Jurkat, Clone E6-1 (cell line): ENCODE measurements at regions not wholly inside any gene's neighbourhood (a gene's known extent, or its start where the extent isn't known, plus 50 kb on each side); places are given as distances from the start of the nearest gene placed in this dataset.

Source experiments
- DNase-seq: peaks from one replicate; pipeline ENCODE4 v3.0.0-alpha.2; 2011; ENCODE audit warnings: low read depth, low spot score
- H3K4me3 ChIP-seq: 2 replicates; pipeline ENCODE4 v1.5.1; 2011; ENCODE audit warnings: mild to moderate bottlenecking, low read length, control low read depth, moderate library complexity

DNA sequence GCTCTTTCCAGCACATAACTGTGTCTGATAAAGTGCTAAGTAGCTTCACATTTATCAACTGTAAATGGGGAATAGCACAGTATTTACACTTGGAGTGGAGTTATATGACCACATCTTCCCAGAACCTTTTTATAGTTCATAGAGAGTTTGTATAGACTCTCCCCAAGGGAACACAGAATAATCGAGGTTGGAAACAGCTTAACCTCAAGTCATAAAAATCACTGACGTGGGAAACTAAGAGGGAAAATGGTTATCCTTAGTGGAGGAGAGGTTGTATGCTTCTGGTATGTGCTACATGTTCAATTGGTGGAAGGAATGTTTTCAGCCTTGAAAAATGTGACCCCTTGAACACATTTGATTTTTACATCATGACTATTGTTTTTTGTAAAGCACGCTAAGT is 167.9 kb upstream of the KIAA1217 start:
- DNase-seq, result no peak
- H3K4me3 ChIP-seq, result no peak overlapping the region

DNA sequence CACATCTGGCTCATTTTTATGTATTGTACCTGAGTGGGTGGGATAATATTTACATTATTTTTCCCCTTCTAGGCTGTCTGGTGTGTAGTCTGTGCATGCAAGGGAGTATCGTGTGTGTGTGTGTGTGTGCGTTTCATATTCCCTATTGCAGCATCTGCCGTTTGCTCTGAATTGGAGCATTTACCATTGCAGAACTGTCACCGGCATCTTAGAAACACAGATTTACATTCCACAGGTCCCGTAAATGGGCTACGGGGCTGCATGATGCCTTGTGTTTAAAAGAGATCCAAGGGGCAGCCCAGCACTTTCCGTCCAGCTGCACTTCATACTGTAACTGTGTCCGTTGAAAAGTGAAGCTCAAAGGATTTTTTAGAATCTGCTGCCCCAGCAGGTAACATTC is 167.1 kb upstream of the KIAA1217 start:
- H3K4me3 ChIP-seq, result no peak overlapping the region
- DNase-seq, result no peak

DNA sequence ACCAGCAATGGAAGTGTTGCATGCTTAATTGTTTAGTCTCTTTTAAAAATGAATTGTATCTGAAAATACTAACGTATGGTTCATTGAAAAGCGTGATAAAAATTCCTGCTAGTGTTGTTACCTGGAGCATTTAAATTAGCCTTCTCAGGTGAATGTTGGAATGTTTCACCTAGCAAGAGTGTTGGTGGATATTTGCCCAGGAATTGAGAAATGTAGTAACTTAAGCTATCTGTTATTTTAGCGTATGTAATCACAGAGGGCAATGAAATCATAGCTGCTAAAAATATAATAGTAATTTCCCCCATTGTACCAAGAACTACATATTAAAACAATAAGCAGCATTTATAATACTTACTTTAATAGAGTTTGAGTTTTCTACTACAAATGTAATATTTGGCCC is 166.1 kb upstream of the KIAA1217 start:
- H3K4me3 ChIP-seq, result no peak overlapping the region
- no peak for DNase-seq

DNA sequence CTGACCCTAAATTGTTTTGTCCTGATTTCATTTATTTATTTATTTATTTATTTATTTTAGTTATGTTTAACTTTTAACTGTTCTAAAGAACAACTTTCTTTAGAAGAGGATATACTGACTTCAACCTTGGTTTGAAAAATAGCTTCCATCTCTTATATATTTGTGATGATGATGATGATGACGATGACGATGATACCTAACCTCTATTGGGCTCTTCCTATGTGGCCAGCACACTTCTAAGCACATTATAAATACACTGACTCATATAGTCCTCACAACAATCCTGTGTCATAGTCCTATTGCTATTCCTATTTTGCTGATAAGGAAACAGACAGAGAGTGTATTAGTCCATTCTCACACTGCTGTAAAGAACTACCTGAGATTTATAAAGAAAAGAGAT is 162.9 kb upstream of the KIAA1217 start:
- DNase-seq, result no peak
- H3K4me3 ChIP-seq, result no peak overlapping the region

DNA sequence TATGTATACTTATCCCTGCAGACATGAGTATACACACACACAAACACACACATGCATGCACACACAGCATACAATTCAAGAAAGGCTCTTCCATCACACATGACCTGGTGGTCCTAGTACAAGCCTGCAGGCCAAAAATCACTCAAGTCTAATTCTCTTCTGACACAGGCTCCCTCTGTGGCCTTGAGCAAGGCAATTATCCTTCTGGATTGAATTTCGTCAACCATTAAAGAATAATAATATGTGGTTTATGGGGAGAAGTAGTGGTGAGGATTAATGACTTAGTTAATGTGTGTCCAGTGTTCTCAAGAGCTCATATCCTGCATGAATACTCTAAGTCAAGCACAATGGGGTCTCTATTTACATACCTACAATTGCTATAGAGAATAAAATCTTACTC is 161.8 kb upstream of the KIAA1217 start:
- DNase-seq, result no peak

DNA sequence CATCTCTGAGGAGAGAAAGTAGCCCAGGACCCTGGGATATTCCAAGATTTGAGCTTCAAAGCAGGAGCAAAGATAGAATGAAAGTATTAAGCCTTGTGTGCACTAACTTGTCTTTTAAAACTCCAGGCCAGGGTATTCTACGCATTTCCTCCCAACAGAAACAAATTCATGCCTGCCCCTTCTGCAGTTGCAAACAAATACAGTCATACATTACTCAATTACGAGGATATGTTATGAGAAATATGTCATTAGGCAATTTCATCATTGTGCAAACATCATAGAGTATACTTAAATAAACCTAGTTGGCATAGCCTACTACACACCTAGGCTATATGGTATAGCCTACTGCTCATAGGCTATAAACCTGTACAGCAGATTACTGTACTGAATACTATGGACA is 154.5 kb upstream of the KIAA1217 start:
- no peak for DNase-seq
- H3K4me3 ChIP-seq, result no peak overlapping the region

More for the DNA sequence above, 161.8 kb upstream of the KIAA1217 start:
- H3K4me3 ChIP-seq, result no peak overlapping the region

DNA sequence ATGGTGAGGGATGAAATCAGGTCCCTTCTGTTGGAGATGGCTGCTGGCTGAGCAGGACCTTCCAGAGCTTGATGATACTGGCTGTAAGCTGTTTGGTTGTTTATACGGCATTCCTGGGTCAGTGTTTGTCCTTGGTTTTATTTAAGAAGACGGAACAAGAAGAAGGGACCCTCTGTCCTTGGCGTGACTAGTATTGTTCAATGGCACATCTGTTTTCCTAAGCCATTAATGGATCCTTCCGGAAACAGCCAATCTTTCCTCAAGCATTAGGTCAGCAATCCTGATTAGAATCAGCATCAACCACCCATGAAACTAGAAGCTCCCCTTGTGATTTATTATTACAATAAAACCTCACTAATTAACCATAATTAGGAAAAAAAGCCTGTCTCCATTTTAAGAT is 128.7 kb upstream of the KIAA1217 start:
- H3K4me3 ChIP-seq, result no peak overlapping the region
- no peak for DNase-seq

DNA sequence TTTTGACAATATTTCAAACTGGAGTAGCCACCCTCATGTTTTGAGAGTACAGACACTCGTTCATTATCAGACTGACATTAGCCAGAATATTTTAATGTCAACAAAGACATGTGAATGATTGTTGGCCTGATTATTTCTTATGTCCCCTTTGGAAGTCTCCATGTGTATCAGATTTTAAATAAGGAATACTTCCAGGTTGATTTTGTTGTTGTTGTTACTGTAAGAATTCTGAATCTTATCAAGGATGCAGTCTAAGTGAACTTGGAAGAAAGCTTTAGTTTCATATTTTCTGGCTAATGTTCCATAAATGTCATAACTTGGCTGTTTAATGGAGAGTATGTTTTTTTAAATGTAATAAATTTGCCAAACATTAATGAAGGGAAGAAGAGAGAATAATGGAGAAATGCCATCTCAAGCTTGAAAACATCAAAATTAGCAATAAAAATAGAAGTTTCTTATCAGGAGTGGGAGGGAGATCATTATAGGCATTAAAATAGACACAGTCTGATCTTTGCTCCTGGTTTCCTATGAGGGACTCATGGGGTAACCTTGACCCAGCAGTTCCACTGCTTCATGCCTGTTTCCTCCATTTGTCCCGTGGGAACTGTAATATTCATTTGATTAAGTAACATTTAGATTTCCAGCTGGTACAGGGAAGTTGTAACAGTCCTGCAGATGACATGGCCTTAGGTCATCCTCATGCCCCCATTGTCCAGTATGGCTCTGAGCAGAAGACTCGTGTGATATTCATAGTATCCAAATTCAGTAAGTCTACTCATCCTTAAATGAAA is 122.4 kb upstream of the KIAA1217 start:
- DNase-seq, result no peak

DNA sequence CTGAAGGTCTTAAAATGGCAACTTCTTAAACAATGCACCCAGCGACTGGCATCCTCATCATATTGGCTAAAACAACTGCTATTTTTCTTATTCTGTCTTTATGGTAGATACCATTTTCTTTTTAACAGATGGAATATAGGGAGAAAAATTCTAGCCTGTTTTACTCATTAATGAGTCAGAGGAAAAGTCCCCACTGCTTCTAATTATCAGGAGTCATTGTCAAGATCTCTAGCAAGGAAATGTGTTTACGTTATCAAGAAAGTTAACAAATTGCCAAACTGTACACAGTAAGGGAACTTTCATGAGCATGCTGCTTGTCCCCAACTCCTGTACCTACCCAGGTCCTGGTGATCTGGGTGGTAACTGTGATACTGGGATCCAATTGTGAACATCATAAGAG is 117.7 kb upstream of the KIAA1217 start:
- H3K4me3 ChIP-seq, result no peak overlapping the region
- no peak for DNase-seq

More for the DNA sequence above, 122.4 kb upstream of the KIAA1217 start:
- no peak overlapping the region for H3K4me3 ChIP-seq

DNA sequence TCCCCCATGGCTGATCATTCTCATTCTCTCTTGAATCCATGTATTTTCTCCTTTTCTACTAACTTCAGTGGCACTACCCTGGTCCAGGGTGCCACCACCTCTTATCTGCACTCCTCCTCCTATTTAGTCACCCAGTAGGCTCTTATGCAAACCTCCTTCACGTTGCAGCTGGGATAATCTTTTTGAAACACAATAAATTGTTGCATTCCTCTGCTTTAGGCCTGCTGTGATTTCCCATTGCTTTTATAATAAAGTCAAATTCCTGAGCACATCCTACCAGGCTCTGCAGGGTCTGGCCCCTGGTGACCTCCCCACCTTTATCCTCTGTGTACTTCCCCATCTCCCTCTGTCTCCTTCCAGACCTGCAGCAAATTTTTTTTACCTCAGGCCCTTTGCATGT is 112.7 kb upstream of the KIAA1217 start:
- no peak overlapping the region for H3K4me3 ChIP-seq
- DNase-seq, result no peak

DNA sequence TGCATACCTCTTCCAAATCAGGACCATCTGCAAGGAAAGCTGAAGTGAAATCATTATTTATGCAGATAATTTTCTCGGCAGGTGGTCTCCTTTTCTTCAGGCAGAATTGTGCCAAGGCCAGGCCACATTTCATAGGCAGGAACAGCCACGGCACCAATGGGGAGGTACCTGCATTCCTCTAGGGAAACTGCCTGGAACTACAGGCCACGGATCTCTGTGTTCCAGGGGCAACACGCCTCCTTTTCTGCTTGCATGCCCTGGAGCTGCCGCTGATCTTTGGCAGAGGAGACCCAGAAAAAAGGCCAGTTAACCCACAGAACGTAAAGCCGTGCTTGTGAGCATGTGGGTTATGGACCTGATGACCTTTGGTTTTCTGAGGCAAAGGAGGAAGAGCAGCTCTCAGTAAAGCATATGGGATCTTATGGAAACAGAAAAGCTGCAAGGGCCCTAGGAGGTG is 111.2 kb upstream of the KIAA1217 start:
- H3K4me3 ChIP-seq, result no peak overlapping the region
- DNase-seq, result no peak

DNA sequence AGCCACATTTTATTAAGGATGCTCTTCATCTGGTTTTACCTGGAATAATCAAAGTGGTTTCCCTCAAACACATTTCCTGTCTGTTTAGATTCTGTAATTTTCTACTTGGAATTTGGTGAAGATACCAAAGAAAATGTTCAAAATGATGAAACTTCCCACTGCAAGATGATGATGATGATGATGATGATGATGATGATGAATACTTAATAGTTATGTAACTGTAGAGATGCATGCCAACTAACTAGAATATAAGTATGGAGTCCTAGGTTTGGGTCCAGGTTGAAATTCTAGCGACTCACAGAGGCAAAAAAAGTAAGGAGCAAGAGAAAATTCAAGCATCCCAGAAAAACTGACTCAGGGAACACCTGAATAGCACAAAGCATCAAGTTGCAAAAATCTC is 104.0 kb upstream of the KIAA1217 start:
- no peak overlapping the region for H3K4me3 ChIP-seq
- DNase-seq, result no peak

DNA sequence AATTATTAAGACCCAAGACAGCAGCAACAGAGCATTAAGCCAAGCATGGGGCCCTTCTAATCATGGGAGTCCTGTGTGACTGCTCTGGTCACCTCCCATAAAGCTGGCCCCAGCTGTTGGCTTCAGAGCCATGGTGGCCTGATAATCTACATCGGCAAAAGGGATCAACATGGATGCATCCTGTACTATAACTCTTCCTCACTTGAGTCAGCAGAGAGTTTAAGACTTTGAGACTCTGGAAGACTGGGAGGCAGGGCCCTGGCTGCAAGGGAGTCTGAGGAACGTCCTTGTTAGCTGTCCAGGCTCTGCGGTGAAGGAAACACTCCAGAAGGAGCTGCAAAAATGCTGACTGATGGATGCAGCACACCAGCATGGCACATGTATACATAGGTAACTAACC is 95.0 kb upstream of the KIAA1217 start:
- DNase-seq, result no peak
- H3K4me3 ChIP-seq, result no peak overlapping the region

DNA sequence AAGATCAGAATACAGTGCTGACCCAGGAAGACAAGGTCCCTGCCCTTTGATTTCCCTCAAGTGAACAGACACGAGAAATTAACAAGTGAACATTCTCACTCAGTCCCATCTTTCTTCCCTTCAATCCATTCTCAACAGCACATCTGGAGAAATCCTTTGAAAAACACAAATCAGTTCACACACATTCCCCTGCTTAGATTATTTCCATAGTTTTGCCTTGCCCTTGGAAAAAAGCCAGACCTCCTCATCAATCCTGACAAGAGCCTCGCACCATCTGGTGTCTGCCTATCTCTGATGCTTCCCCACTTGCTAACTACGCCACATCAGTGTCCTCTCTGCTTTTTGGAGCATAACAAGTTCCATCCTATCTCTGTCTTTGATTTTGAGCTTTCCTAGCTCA is 94.4 kb upstream of the KIAA1217 start:
- no peak for DNase-seq
- H3K4me3 ChIP-seq, result no peak overlapping the region

DNA sequence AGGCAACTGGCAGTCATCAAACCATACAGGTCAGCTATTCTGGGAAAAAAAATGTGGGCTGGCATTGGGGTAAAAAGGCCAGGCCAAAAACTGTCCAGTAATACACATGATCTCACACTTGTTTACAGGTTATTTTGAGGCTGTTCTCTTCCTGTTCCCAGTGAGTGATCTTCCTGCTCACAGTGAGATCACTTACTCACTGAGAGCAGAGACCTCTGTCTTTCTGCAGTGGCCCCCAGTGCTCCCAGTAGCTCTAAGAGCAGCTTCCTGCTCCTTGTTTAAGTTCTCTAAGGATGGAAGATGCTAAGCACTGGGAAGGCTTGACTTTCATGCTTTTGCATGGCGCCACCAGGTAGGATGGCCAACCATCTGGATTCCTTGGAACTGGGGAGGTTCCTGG is 93.5 kb upstream of the KIAA1217 start:
- DNase-seq, result no peak
- no peak overlapping the region for H3K4me3 ChIP-seq

DNA sequence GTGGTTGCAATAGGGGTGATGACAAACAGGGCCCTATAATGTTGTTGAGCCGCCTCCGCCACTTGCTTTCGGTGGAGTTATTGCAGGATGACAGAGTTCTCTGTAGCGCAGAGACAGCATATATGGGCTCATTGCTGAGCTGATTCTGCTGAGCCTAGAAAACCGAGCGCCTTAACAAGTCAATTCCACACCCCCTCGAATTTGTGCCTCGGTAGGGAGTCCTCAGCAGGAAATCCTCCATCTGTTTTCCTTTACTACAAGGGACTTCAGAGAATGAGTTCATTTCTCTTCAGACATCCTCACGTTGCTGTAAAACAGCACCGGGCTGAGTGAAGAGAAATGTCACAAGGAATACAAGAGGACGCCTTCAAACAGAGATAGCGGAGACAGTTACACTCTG is 90.7 kb upstream of the KIAA1217 start:
- DNase-seq, result no peak
- H3K4me3 ChIP-seq, result no peak overlapping the region

DNA sequence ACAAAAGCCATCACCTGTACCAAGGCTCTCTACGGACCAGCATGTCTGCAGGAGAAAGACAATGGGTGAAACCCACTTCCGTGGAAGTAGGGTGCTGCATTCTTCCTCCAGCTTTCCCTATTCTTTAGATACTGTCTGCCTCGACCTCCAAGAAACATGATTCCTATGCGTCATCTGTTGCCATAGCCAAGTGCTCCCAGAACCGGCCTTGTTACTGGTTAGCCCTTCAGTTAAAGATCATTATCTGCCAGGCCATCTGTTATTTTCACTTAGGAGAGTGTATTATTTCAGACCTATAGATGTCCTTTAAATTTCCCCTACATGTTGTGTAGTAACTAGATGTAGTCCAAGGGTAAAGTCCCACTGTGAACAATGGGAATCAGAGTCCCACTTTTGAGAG is 89.0 kb upstream of the KIAA1217 start:
- DNase-seq, result no peak

DNA sequence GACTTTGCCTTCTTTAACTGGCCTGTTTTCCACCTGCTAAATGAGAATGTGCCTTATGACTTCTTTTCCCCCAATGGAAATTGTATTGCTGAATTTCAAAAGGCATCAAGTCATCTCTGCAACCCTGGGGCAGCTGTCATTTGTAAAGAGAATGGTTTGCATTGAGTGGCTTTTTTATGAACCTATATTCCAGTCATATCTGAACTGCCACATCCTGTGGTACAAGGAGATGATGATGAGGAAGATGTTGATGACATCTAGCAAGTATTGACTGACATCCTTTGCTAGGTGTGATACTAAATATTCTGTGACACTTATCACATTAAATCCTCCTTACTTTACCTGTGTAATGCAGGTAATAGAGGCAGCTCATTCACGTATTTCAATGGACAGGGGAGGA is 88.3 kb upstream of the KIAA1217 start:
- no peak overlapping the region for H3K4me3 ChIP-seq
- no peak for DNase-seq

More for the DNA sequence above, 89.0 kb upstream of the KIAA1217 start:
- H3K4me3 ChIP-seq, result no peak overlapping the region

DNA sequence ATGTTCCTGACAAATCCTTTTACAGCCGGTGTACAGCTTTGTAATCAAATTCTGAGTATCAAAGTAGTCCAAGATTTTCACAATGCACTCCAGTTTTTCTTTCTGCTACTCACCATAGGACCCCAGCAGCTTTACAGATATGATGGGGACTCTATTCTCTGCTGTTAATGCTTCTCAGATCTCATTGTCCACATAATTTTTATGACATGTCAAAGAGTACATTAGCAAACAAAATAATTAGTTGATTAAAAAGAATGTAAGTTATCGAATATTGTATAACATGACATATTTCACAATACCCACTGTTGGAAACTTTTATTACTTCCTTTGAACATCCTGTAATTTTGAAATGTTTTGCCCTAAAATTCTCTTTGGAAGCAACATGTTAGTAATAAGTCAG is 81.4 kb upstream of the KIAA1217 start:
- no peak overlapping the region for H3K4me3 ChIP-seq
- DNase-seq, result no peak

DNA sequence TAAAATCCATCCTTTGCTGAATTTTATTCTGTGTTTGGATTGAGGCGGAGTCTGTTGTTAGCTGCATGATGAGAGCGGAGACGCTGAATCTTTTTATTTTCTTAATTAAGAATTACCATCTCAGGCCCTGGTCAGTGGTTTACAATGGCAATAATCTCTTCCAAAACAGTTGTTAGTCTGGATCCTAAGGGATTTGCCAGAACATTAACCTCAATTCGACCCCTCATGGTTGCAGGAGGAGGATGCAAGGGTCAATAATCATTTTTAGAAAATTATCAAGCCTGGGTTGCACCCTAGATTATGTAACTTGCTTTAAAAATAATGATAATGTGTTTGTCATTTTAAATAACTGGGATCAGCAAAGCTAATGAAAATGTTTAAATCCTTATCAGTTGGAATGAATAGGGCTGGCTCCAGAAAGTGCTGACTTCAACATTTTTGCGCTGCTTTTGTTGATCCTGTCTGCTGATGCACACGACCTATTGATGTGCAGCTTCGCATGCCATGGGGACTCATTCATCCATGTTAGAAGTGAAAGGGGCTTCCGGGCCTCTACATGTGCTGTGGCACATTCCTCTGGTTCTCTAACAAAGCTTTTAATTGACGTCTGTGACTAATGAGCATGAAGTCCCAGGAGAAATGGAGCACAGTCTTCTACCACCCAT is 80.7 kb upstream of the KIAA1217 start:
- H3K4me3 ChIP-seq, result no peak overlapping the region
- DNase-seq, result no peak

DNA sequence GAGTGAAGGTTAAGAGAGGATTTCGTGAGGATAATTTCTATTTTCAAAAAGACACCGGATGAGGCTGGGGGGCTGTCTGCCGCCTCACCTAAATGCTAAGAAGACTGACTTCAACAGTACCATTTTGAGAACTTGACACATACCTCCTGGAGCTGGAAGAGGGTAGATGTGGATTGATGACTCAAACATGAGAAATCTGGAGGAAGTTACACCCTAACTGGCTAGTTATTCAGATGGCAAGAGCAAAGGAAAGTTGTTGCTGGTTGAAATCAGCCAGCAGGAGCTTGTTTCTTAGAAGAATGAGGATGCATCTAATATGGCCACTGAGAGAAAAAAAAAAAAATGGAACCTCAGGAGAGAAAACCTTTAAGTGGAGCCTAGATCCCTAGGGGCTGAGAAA is 76.2 kb upstream of the KIAA1217 start:
- no peak for DNase-seq
- H3K4me3 ChIP-seq, result no peak overlapping the region
